ENCODE measurements at regions not wholly inside any gene's neighbourhood (a gene's known extent, or its start where the extent isn't known, plus 50 kb on each side); places are given as distances from the start of the nearest gene placed in this dataset.

GRCh38 chr3:34367521-34367920 lies 569.1 kb downstream of the PDCD6IP start (continued):
- TF ChIP-seq TAF1 (IDR thresholded peaks at IDR 0.05; ENCODE audit: borderline replicate concordance, low read depth, low read length) (no peak), ZBTB40 (IDR thresholded peaks at IDR 0.05; ENCODE audit: borderline replicate concordance) (no peak), PBX3 (IDR thresholded peaks at IDR 0.05; ENCODE audit: insufficient replicate concordance, low read depth, low read length) (no peak), CHD4 (IDR thresholded peaks at IDR 0.05) (no peak), SIN3A (IDR thresholded peaks at IDR 0.05; ENCODE audit: low read depth, low read length) (no peak), SPI1 (IDR thresholded peaks at IDR 0.05; ENCODE audit: borderline replicate concordance, insufficient read depth, low read depth, low read length) (no peak), IKZF1 (conservative IDR thresholded peaks at IDR 0.05) (no peak), IRF4 (IDR thresholded peaks at IDR 0.05; ENCODE audit: low read depth, low read length) (no peak), TBL1XR1 (IDR thresholded peaks at IDR 0.05; ENCODE audit: low read depth, low read length) (no peak)
- TF ChIP-seq, protein P1, sequence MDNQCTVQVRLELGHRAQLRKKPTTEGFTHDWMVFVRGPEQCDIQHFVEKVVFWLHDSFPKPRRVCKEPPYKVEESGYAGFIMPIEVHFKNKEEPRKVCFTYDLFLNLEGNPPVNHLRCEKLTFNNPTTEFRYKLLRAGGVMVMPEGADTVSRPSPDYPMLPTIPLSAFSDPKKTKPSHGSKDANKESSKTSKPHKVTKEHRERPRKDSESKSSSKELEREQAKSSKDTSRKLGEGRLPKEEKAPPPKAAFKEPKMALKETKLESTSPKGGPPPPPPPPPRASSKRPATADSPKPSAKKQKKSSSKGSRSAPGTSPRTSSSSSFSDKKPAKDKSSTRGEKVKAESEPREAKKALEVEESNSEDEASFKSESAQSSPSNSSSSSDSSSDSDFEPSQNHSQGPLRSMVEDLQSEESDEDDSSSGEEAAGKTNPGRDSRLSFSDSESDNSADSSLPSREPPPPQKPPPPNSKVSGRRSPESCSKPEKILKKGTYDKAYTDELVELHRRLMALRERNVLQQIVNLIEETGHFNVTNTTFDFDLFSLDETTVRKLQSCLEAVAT (IDR thresholded peaks at IDR 0.05): no peak
